SIG-M5 treated with dmso at 0.1 percent for 504 hours (cell line): ENCODE measurements at regions not wholly inside any gene's neighbourhood (a gene's known extent, or its start where the extent isn't known, plus 50 kb on each side); places are given as distances from the start of the nearest gene placed in this dataset.

Source experiments
- DNase-seq: peaks from one replicate; lab custom pipeline; 2025; ENCODE audit not compliant: unreplicated experiment; lab: John Stamatoyannopoulos, UW

GRCh38 chr7:85602196-85602595 is 415.3 kb upstream of the SEMA3D start:
- DNase-seq, result no peak

- DNase-seq, result no peak
These were observed 413.5 kb upstream of the SEMA3D start for GRCh38 chr7:85600395-85600794.

DNA sequence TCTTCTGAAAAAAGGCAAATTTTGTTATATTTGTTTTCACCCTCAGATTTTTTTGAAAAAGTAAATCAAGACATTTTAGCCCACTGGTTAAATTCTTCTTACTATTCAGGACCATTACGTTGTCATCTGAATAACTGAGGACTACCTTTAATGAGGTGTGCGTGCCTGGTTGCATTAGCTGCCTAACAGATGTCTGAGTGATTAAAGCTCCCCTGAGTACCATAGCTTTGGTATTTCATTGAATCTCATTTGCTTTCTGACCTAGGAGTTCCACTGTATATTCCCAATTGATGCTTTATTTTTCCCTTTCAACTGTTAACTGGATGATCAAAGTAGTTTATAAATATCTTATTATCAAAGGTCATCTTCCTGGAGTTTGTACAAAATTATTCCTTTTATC is 410.0 kb upstream of the SEMA3D start:
- no peak for DNase-seq

- DNase-seq, result no peak
These were observed 408.9 kb upstream of the SEMA3D start for GRCh38 chr7:85595750-85596178.

GRCh38 chr7:85593355-85593754 is 406.5 kb upstream of the SEMA3D start:
- no peak for DNase-seq

DNA sequence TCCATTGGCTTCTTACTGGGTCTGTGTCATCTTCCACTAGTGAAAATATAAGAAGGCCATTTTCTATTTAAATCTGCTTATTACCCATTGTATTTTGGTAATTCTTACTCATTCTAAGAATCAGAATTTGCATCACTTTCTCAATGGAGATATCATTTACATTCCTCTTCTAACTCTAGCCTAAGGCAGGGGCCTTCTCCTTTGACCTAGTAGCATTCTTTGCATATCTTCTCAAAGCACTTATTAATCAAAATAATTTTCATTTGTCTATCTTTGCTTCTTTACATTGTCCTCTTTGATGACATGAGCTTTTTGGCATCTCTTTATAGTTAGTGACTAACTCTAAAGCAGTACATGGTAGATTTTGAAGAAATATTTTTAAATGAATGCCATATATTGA is 400.9 kb upstream of the SEMA3D start:
- DNase-seq, result no peak

- no peak for DNase-seq
These were observed 399.2 kb upstream of the SEMA3D start for GRCh38 chr7:85586091-85586490.

DNA sequence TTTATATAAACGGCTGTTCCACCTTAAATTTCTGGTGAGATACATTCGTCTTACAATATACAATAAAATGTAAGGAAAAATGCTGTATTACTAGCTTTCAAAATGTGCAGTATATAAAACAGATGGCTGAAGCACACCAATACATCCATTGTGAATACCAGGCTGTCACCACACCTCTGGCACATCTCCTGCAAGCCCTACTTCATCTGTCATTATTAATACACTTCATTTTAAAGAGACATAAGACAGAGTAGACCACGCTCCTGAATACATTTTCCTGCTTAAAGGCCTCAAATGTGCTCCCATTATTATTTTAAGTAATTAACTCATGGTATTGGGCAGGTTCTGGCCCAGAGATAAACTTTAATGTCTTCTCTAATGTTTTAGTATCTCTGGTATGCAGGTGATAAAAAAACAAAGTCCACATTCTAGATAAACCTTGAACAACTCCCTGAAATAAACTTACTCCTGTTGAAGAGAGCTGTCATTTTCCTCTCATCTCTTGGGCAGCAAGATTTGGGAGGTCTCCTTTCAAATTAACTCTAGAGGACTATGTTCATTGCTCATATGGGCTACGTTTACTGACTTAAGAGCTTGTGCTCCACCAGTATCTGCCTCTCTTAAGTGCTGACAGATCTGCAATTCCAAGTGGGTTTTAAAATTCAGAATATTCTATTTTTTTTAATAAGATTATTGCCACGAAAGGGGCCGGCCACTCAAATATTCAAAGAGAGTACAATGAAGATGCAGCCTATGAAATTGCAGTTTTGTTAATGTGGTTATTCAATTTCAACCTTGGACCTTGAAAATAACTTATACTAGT is 396.5 kb upstream of the SEMA3D start:
- no peak for DNase-seq

GRCh38 chr7:85573844-85574243 is 387.0 kb upstream of the SEMA3D start:
- DNase-seq, result peak; percentile 60

- DNase-seq, result no peak
These were observed 386.5 kb upstream of the SEMA3D start for GRCh38 chr7:85573346-85573745.

- DNase-seq, result no peak
These were observed 384.0 kb upstream of the SEMA3D start for GRCh38 chr7:85570898-85571297.

DNA sequence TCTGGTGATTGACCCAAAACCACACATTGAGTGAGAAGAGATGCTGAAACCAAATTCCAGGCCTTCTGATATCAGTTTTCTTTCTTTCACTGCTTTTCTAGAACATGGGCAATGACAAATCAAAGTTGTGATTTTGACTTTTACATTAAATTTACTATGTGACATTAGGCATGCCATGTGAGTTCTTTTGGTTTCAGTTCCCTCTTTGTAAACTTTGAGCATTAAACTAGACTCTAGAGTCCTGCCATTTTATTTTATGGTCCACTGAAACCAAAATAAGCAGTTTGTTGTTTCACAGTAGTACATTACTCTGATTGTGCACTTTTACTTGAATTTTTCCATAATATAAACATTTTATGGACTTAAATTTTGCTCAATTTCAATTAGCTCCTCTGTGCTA is 381.1 kb upstream of the SEMA3D start:
- no peak for DNase-seq

- DNase-seq, result no peak
These were observed 379.4 kb upstream of the SEMA3D start for GRCh38 chr7:85566095-85566794.

GRCh38 chr7:85565276-85565675 is 378.4 kb upstream of the SEMA3D start:
- DNase-seq, result no peak

- no peak for DNase-seq
These were observed 378.0 kb upstream of the SEMA3D start for GRCh38 chr7:85564861-85565260.

- no peak for DNase-seq
These were observed 374.9 kb upstream of the SEMA3D start for GRCh38 chr7:85561706-85562105.

DNA sequence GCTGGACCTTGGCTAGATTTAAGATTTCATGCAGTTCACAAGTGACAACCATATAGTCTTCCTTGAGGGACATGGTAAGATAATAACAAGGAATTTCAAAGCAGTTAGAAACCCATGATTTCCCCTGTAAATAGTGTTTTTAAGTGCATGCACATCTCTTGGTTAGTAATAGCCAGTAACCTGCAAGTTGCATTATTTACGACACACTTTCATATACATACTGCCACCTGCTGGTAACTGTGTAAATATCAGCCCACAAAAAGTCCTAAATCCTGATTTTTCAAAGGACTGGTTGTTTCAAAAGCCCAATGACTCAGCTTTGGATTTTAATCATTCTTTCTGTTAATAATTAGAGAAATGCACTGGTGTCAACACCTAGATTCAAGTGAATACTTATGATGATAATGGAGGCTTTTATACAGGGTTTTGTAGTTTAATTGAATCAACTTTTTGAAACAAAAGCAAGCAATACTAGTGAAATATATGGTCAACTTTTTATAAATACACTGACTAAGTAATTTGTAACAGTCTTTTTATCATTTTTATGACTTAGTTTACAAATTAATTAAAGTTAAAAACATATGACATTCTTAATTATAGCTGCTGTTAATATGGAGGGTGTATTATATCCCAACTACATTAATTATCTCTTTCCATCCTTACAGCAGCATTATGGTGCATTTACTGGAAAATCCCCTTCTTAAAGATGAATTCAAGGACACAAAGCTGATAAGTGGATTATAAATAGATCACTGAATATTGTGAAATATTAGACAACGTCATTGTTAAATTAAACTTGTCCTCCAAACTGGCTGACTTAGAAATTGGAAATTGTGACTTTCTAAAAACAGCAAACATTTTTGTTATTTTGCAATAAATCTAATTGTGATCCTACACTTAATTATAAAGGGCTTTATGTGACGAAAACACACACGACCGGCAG is 367.7 kb upstream of the SEMA3D start:
- DNase-seq, result peak; percentile 61

GRCh38 chr7:85535974-85536729 is 349.3 kb upstream of the SEMA3D start:
- no peak for DNase-seq

GRCh38 chr7:85529831-85530230 is 343.0 kb upstream of the SEMA3D start:
- no peak for DNase-seq

DNA sequence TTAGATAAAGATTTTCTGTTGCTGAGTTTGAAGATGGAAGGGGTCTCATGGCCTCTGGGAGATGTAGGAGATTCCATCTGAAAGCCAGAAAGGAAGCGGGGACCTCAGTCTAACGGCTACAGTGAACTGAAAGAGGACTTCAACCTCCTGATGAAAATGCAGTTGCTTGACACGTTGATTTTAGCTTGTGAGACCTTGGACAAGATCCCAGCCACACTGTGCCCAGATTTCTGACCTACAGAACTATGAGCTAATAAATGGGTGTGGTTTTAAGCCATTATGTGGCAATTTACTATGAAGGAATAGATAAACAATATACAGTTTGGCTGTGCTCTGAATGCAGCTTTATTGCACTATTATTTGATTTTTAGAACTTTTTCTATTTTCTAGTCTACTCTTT is 342.3 kb upstream of the SEMA3D start:
- no peak for DNase-seq

GRCh38 chr7:85528581-85528980 is 341.7 kb upstream of the SEMA3D start:
- no peak for DNase-seq
